Posterior cingulate gyrus (tissue), 11 donors: ENCODE measurements at regions not wholly inside any gene's neighbourhood (a gene's known extent, or its start where the extent isn't known, plus 50 kb on each side); places are given as distances from the start of the nearest gene placed in this dataset.
A peak's percentile ranks its signal among the peaks of the same experiment; 100 is the strongest.
"Not testable (repeated sequence)": the region's sequence is repeated elsewhere in the genome, so short reads cannot be mapped to it uniquely, and the experiment has no call there.

ENCODE experiments used
- DNase-seq, 10 donors: peaks; one replicate each; pipeline versions ENCODE4 v3.0.0 to v3.0.0-alpha.2; 2020 to 2021; ENCODE audit warnings: mixed read lengths in 3 of 10
- intact Hi-C: fragments of 100-400 bp; cut with DNase I; formaldehyde crosslinking; loops from one replicate; pipeline ENCODE4 v1.15.1; 2023

- DNase-seq: no peak
- intact Hi-C loops: no loop called here
Observed at GRCh38 chr2:217013926-217014325, 154.1 kb upstream of the TNP1 start.

- intact Hi-C loops: no loop called here
Observed at GRCh38 chr2:217011576-217011975, 151.7 kb upstream of the TNP1 start.

GRCh38 chr2:217010173-217010572 lies 150.3 kb upstream of the TNP1 start:
- intact Hi-C loops: no loop called here
- no peak for DNase-seq

More at GRCh38 chr2:217011576-217011975, 151.7 kb upstream of the TNP1 start:
- no peak for DNase-seq

GRCh38 chr2:217008794-217009193 lies 148.9 kb upstream of the TNP1 start:
- no peak for DNase-seq
- intact Hi-C loops: no loop called here

GRCh38 chr2:217006217-217006616 lies 146.4 kb upstream of the TNP1 start:
- DNase-seq: peak in 1 of 10 donors; percentile 63
- intact Hi-C loops: no loop called here

- intact Hi-C loops: no loop called here
- DNase-seq: no peak
Observed at GRCh38 chr2:217004656-217005055, 144.8 kb upstream of the TNP1 start.

GRCh38 chr2:217001740-217002139 lies 141.9 kb upstream of the TNP1 start:
- no peak for DNase-seq
- intact Hi-C loops: no loop called here

- intact Hi-C loops: no loop called here
- no peak for DNase-seq
Observed at GRCh38 chr2:217000406-217000805, 140.5 kb upstream of the TNP1 start.

- intact Hi-C loops: no loop called here
- DNase-seq: no peak
Observed at GRCh38 chr2:216996279-216996845, 136.5 kb upstream of the TNP1 start.

GRCh38 chr2:216994353-216994854 lies 134.5 kb upstream of the TNP1 start:
- peak in 1 of 10 donors; percentile 50 for DNase-seq
- intact Hi-C loops: no loop called here

GRCh38 chr2:216992056-216992675 lies 132.3 kb upstream of the TNP1 start:
- no peak for DNase-seq
- intact Hi-C loops: no loop called here

GRCh38 chr2:216991563-216991962 lies 131.7 kb upstream of the TNP1 start:
- intact Hi-C loops: no loop called here
- no peak for DNase-seq

GRCh38 chr2:216989340-216990129 lies 129.7 kb upstream of the TNP1 start:
- no peak for DNase-seq
- intact Hi-C loops: no loop called here

GRCh38 chr2:216987252-216987821 lies 127.5 kb upstream of the TNP1 start:
- no peak for DNase-seq
- intact Hi-C loops: no loop called here

- intact Hi-C loops: no loop called here
- no peak for DNase-seq
Observed at GRCh38 chr2:216985658-216986141, 125.8 kb upstream of the TNP1 start.

GRCh38 chr2:216984937-216985336 lies 125.1 kb upstream of the TNP1 start:
- intact Hi-C loops: no loop called here
- DNase-seq: no peak

GRCh38 chr2:216981951-216982350 lies 122.1 kb upstream of the TNP1 start:
- intact Hi-C loops, DNase-seq: not testable (repeated sequence)

- DNase-seq, intact Hi-C loops: not testable (repeated sequence)
Observed at GRCh38 chr2:216980510-216980909, 120.6 kb upstream of the TNP1 start.

- intact Hi-C loops: no loop called here
- DNase-seq: peak in 2 of 10 donors; percentile 17 to 55
Observed at GRCh38 chr2:216974321-216975302, 114.7 kb upstream of the TNP1 start.

GRCh38 chr2:216971593-216971992 lies 111.7 kb upstream of the TNP1 start:
- no peak for DNase-seq
- intact Hi-C loops: no loop called here
